SK-N-MC (cell line): ENCODE measurements at regions not wholly inside any gene's neighbourhood (a gene's known extent, or its start where the extent isn't known, plus 50 kb on each side); places are given as distances from the start of the nearest gene placed in this dataset.

Experiments used
- EZH2 ChIP-seq: fragments of 200-600 bp; sonication (generic); IDR thresholded peaks from one replicate; pipeline ENCODE4 v1.6.1; 2017; ENCODE audit warnings: antibody characterized with exemption
- FOXP2 ChIP-seq: optimal IDR thresholded peaks from 2 replicates; pipeline ENCODE3; 2011; ENCODE audit warnings: mild to moderate bottlenecking, moderate library complexity; ENCODE audit not compliant: insufficient read depth; ENCODE audit errors: extremely low read length, control extremely low read depth
- POLR2AphosphoS5 ChIP-seq: IDR thresholded peaks from 2 replicates; pipeline ENCODE4 v1.6.1; 2012; ENCODE audit warnings: mild to moderate bottlenecking, low read depth, low read length, borderline replicate concordance

- TF ChIP-seq POLR2AphosphoS5 (no peak), EZH2 (no peak), FOXP2 (no peak)
These were observed 77.5 kb upstream of the ELOVL6 start for GRCh38 chr4:110275871-110276270.
